Adrenal gland (tissue), 5 donors: ENCODE measurements at regions not wholly inside any gene's neighbourhood (a gene's known extent, or its start where the extent isn't known, plus 50 kb on each side); places are given as distances from the start of the nearest gene placed in this dataset.

ENCODE experiments used
- POLR2A ChIP-seq, 2 donors: fragments of 450-650 bp; IDR thresholded peaks; one replicate each; pipeline ENCODE4 v1.6.1; 2017; ENCODE audit warnings: antibody characterized with exemption in 2 of 2, mild to moderate bottlenecking in 2 of 2, moderate library complexity in 1 of 2
- TF ChIP-seq, protein P1 (sequence below), 6 experiments: fragments of 450-650 bp in 4 of 6; fragments of 200-600 bp in 2 of 6; sonication (generic) in 1 of 6; IDR thresholded peaks; 1 replicate in 5 of 6; 2 replicates in 1 of 6; pipeline versions ENCODE4 v1.5.1 to v1.8.0; 2016 to 2021; ENCODE audit warnings: antibody characterized with exemption in 6 of 6, mild to moderate bottlenecking in 2 of 6, moderate library complexity in 1 of 6
- donor health status: DM: no; HTN: no; CAD: no.

DNA sequence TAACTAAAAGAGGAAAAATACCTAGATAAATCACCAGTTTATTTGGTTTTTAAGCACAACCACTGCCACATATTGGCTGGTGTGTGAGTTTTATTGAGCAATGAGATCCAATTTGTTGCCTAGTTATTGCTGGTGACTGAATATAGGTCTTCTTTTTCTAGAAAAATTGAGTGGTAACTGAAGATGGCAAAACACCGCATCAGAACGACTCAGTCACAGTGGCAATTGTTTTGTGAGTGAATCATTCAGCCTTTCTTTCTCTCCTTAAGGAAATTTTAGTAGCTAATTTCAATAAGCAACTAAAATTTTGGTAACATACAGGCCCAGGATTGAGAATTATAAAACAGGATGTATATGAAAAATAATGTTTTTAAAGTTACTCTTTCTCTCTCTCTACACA is 533.0 kb downstream of the KCNA4 start:
- TF ChIP-seq, protein P1, sequence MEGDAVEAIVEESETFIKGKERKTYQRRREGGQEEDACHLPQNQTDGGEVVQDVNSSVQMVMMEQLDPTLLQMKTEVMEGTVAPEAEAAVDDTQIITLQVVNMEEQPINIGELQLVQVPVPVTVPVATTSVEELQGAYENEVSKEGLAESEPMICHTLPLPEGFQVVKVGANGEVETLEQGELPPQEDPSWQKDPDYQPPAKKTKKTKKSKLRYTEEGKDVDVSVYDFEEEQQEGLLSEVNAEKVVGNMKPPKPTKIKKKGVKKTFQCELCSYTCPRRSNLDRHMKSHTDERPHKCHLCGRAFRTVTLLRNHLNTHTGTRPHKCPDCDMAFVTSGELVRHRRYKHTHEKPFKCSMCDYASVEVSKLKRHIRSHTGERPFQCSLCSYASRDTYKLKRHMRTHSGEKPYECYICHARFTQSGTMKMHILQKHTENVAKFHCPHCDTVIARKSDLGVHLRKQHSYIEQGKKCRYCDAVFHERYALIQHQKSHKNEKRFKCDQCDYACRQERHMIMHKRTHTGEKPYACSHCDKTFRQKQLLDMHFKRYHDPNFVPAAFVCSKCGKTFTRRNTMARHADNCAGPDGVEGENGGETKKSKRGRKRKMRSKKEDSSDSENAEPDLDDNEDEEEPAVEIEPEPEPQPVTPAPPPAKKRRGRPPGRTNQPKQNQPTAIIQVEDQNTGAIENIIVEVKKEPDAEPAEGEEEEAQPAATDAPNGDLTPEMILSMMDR (IDR thresholded peaks at IDR 0.05) = no peak
- TF ChIP-seq POLR2A (IDR thresholded peaks at IDR 0.05) = no peak
